ENCODE measurements at regions not wholly inside any gene's neighbourhood (a gene's known extent, or its start where the extent isn't known, plus 50 kb on each side); places are given as distances from the start of the nearest gene placed in this dataset.

- TF ChIP-seq, protein P1, sequence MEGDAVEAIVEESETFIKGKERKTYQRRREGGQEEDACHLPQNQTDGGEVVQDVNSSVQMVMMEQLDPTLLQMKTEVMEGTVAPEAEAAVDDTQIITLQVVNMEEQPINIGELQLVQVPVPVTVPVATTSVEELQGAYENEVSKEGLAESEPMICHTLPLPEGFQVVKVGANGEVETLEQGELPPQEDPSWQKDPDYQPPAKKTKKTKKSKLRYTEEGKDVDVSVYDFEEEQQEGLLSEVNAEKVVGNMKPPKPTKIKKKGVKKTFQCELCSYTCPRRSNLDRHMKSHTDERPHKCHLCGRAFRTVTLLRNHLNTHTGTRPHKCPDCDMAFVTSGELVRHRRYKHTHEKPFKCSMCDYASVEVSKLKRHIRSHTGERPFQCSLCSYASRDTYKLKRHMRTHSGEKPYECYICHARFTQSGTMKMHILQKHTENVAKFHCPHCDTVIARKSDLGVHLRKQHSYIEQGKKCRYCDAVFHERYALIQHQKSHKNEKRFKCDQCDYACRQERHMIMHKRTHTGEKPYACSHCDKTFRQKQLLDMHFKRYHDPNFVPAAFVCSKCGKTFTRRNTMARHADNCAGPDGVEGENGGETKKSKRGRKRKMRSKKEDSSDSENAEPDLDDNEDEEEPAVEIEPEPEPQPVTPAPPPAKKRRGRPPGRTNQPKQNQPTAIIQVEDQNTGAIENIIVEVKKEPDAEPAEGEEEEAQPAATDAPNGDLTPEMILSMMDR (IDR thresholded peaks at IDR 0.05 in 2 of 3, conservative IDR thresholded peaks at IDR 0.05 in 1 of 3; ENCODE audit: control insufficient read depth in 2 of 3, extremely low read depth in 1 of 3, insufficient read depth in 1 of 3, low read depth in 3 of 3, low read length in 3 of 3), result no peak
- TF ChIP-seq POLR2A (IDR thresholded peaks at IDR 0.05; ENCODE audit: low read depth, low read length) (no peak), ELK1 (IDR thresholded peaks at IDR 0.05; ENCODE audit: low read depth, low read length) (no peak), RFX5 (IDR thresholded peaks at IDR 0.05; ENCODE audit: low read depth, low read length) (no peak), HDAC6 (IDR thresholded peaks at IDR 0.05; ENCODE audit: unreplicated experiment) (no peak), USF2 (IDR thresholded peaks at IDR 0.05; ENCODE audit: borderline replicate concordance, low read depth, low read length) (no peak), ATF7 (IDR thresholded peaks at IDR 0.05; ENCODE audit: low read depth) (no peak)
- TF ChIP-seq, protein P2, sequence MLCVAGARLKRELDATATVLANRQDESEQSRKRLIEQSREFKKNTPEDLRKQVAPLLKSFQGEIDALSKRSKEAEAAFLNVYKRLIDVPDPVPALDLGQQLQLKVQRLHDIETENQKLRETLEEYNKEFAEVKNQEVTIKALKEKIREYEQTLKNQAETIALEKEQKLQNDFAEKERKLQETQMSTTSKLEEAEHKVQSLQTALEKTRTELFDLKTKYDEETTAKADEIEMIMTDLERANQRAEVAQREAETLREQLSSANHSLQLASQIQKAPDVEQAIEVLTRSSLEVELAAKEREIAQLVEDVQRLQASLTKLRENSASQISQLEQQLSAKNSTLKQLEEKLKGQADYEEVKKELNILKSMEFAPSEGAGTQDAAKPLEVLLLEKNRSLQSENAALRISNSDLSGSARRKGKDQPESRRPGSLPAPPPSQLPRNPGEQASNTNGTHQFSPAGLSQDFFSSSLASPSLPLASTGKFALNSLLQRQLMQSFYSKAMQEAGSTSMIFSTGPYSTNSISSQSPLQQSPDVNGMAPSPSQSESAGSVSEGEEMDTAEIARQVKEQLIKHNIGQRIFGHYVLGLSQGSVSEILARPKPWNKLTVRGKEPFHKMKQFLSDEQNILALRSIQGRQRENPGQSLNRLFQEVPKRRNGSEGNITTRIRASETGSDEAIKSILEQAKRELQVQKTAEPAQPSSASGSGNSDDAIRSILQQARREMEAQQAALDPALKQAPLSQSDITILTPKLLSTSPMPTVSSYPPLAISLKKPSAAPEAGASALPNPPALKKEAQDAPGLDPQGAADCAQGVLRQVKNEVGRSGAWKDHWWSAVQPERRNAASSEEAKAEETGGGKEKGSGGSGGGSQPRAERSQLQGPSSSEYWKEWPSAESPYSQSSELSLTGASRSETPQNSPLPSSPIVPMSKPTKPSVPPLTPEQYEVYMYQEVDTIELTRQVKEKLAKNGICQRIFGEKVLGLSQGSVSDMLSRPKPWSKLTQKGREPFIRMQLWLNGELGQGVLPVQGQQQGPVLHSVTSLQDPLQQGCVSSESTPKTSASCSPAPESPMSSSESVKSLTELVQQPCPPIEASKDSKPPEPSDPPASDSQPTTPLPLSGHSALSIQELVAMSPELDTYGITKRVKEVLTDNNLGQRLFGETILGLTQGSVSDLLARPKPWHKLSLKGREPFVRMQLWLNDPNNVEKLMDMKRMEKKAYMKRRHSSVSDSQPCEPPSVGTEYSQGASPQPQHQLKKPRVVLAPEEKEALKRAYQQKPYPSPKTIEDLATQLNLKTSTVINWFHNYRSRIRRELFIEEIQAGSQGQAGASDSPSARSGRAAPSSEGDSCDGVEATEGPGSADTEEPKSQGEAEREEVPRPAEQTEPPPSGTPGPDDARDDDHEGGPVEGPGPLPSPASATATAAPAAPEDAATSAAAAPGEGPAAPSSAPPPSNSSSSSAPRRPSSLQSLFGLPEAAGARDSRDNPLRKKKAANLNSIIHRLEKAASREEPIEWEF (IDR thresholded peaks at IDR 0.05; ENCODE audit: insufficient replicate concordance, low read depth, low read length), result no peak
These were observed 592.7 kb upstream of the POU3F2 start for GRCh38 chr6:98241630-98242029.

All from GM12878 (cell line).